CD4-positive, alpha-beta T cell (primary cell): ENCODE measurements at regions not wholly inside any gene's neighbourhood (a gene's known extent, or its start where the extent isn't known, plus 50 kb on each side); places are given as distances from the start of the nearest gene placed in this dataset.

Source experiments
- ATAC-seq: fragments of 200-7000 bp; cut with Tn5 transposase; one replicate; pipeline ENCODE4 v1.10.0; 2022; ENCODE audit warnings: mild to moderate bottlenecking; ENCODE audit not compliant: poor library complexity
- CTCF ChIA-PET: fragments of 350-600 bp; sonication (Branson Sonifier 250); formaldehyde crosslinking; loops from one replicate; lab custom pipeline; 2021; ENCODE audit warnings: antibody characterized with exemption, inconsistent platforms; lab: Charles Lee
- POLR2A ChIA-PET: fragments of 350-600 bp; sonication (Branson Sonifier 250); formaldehyde crosslinking; loops from one replicate; lab custom pipeline; 2021; ENCODE audit warnings: antibody characterized with exemption, inconsistent platforms; lab: Charles Lee
- DNase-seq, 14 experiments: peaks; one replicate each; pipeline ENCODE4 v3.0.0-alpha.2; 2013 to 2020; ENCODE audit warnings: mixed read lengths in 2 of 14
- H3K27ac ChIP-seq, 2 donors: one replicate each; pipeline versions ENCODE4 v1.5.1 to v1.7.0; 2013; ENCODE audit warnings: low read length in 2 of 2, low read depth in 1 of 2, mild to moderate bottlenecking in 1 of 2
- H3K27me3 ChIP-seq, 2 experiments: 1 replicate in 1 of 2; 2 replicates in 1 of 2; pipeline versions ENCODE4 v1.6.1 to v1.7.0; 2013; ENCODE audit warnings: low read length in 2 of 2, control low read depth in 1 of 2, mild to moderate bottlenecking in 1 of 2, moderate library complexity in 1 of 2; ENCODE audit not compliant: insufficient read depth in 2 of 2, control insufficient read depth in 1 of 2
- H3K36me3 ChIP-seq: one replicate; pipeline ENCODE4 v1.6.1; 2013; ENCODE audit warnings: low read length, control low read depth; ENCODE audit not compliant: insufficient read depth
- H3K4me1 ChIP-seq: one replicate; pipeline ENCODE4 v1.6.1; 2013; ENCODE audit warnings: low read length, control low read depth; ENCODE audit not compliant: insufficient read depth
- H3K4me3 ChIP-seq: one replicate; pipeline ENCODE4 v1.5.1; 2013; ENCODE audit warnings: mild to moderate bottlenecking, low read length, moderate library complexity
- H3K9me3 ChIP-seq, 2 experiments: 1 replicate in 1 of 2; 2 replicates in 1 of 2; pipeline versions ENCODE4 v1.6.1 to v1.7.0; 2013; ENCODE audit warnings: low read length in 2 of 2, mild to moderate bottlenecking in 2 of 2, control low read depth in 1 of 2, moderate library complexity in 1 of 2; ENCODE audit not compliant: control insufficient read depth in 1 of 2, insufficient read depth in 1 of 2
- H3K27ac Mint-ChIP-seq: one replicate; pipeline ENCODE4 v1.8.0; 2020; ENCODE audit warnings: mixed read lengths
- H3K27me3 Mint-ChIP-seq: one replicate; pipeline ENCODE4 v1.8.0; 2021; ENCODE audit warnings: mixed read lengths
- H3K36me3 Mint-ChIP-seq: one replicate; pipeline ENCODE4 v1.8.0; 2021; ENCODE audit warnings: low read depth, mixed read lengths
- H3K4me1 Mint-ChIP-seq: one replicate; pipeline ENCODE4 v1.8.0; 2021; ENCODE audit warnings: low read depth, mixed read lengths
- H3K4me3 Mint-ChIP-seq: one replicate; pipeline ENCODE4 v1.8.0; 2020; ENCODE audit warnings: mild to moderate bottlenecking, mixed read lengths
- H3K9me3 Mint-ChIP-seq: one replicate; pipeline ENCODE4 v1.8.0; 2020; ENCODE audit warnings: mixed read lengths
- intact Hi-C, 2 experiments: fragments of 100-400 bp; cut with DNase I in 1 of 2; cut with micrococcal nuclease in 1 of 2; formaldehyde crosslinking; loops; one replicate each; pipeline versions ENCODE4 v1.15.1 to v1.9.0; 2023 to 2025; cut with DNase I, micrococcal nuclease
- TF ChIP-seq, protein P1 (sequence below): fragments of 200-600 bp; IDR thresholded peaks from one replicate; pipeline ENCODE4 v1.8.0; 2022; ENCODE audit warnings: antibody characterized with exemption, mild to moderate bottlenecking

GRCh38 chr20:59402681-59403080 lies 102.3 kb downstream of the EDN3 start:
- H3K9me3 ChIP-seq = peaks cover 0 to 9% of the 10 kb centered on the region in 2 experiments
- peaks cover 21% of the 10 kb centered on the region for H3K4me1 ChIP-seq
- Mint-ChIP-seq H3K36me3 (no peaks in the 10 kb centered on the region), H3K27ac (no peak overlapping the region), H3K4me1 (no peaks in the 10 kb centered on the region), H3K27me3 (no peaks in the 10 kb centered on the region), H3K9me3 (no peaks in the 10 kb centered on the region), H3K4me3 (no peak overlapping the region)
- H3K27ac ChIP-seq = no peak overlapping the region
- H3K27me3 ChIP-seq = peaks cover 27 to 41% of the 10 kb centered on the region in 2 experiments
- TF ChIP-seq, protein P1, sequence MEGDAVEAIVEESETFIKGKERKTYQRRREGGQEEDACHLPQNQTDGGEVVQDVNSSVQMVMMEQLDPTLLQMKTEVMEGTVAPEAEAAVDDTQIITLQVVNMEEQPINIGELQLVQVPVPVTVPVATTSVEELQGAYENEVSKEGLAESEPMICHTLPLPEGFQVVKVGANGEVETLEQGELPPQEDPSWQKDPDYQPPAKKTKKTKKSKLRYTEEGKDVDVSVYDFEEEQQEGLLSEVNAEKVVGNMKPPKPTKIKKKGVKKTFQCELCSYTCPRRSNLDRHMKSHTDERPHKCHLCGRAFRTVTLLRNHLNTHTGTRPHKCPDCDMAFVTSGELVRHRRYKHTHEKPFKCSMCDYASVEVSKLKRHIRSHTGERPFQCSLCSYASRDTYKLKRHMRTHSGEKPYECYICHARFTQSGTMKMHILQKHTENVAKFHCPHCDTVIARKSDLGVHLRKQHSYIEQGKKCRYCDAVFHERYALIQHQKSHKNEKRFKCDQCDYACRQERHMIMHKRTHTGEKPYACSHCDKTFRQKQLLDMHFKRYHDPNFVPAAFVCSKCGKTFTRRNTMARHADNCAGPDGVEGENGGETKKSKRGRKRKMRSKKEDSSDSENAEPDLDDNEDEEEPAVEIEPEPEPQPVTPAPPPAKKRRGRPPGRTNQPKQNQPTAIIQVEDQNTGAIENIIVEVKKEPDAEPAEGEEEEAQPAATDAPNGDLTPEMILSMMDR = no peak
- peak in 6 of 14 experiments; percentile 19 to 34 (median 23) for DNase-seq
- intact Hi-C loops = loop anchor here (1.0 to 10.0 kb wide), 9 partner anchors 150 to 752 kb away; partner anchors contain the start of gene STX16 (in 2 of the 2)
- peak; percentile 39 for ATAC-seq
- POLR2A ChIA-PET = interaction anchor here (0.9 to 3.3 kb wide), 5 partner anchors 149 to 371 kb away, joined by 3 to 10 read pairs (median 5); partner anchors contain the start of gene ATP5F1E
- H3K4me3 ChIP-seq = peak overlapping the region; percentile 25
- H3K36me3 ChIP-seq = no peaks in the 10 kb centered on the region
- CTCF ChIA-PET = interaction anchor here (0.6 kb wide), 1 partner anchor 180 kb away, joined by 3 read pairs; no protein-coding TSS in a partner anchor

DNA sequence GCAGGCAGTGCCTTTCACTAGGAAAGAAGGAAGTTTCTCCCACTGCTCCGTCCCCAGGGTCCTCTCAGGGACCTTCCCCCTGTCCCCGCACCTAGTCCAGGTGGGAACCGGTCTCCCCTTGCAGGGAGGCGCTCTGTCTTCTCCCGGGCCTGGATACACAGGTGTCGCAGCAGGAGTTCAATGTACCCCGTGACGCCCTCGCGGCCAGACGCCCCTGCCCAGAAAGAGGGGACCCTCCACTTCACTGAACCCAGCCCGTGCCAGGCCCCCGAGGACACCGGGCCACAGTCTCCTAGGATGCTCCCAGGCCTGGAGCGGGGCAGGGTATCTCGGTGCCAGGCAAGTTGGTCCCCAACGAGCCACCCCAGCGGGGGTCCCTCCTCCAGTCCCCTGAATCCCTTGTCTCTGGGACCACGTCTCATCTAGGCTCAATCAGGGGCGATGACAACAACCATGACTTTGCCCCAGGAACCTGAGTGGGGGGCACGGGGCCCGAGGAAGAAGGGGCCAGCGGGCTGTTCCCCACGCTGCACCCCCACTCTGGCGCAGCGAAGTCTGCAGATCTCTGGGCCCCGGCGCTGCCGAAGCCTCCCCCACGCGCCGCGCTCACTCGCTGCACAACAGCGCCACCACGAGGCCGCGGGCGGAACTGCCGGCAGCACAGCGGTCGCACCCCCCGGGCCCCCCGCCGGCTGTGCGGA lies 103.0 kb downstream of the EDN3 start:
- no peaks in the 10 kb centered on the region for H3K9me3 Mint-ChIP-seq
- H3K9me3 ChIP-seq = peaks cover 0 to 9% of the 10 kb centered on the region in 2 experiments
- intact Hi-C loops = loop anchor here (1.0 to 10.0 kb wide), 9 partner anchors 151 to 753 kb away; partner anchors contain the start of gene STX16 (in 2 of the 2)
- peak; percentile 52 to 83 (median 72) for DNase-seq
- peak; percentile 71 for ATAC-seq
- POLR2A ChIA-PET = interaction anchor here (0.7 to 3.3 kb wide), 3 partner anchors 17 to 180 kb away, joined by 3 to 10 read pairs (median 4); no protein-coding TSS in a partner anchor
- H3K27ac Mint-ChIP-seq = no peak overlapping the region
- TF ChIP-seq, protein P1 = peak; percentile 99
- peak overlapping the region; percentile 25 for H3K4me3 ChIP-seq
- H3K27me3 ChIP-seq = peaks cover 27 to 41% of the 10 kb centered on the region in 2 experiments
- peak overlapping the region; percentile 76 for H3K4me3 Mint-ChIP-seq
- H3K4me1 ChIP-seq = peaks cover 21% of the 10 kb centered on the region
- no peak overlapping the region for H3K27ac ChIP-seq
- CTCF ChIA-PET = interaction anchor here (0.6 to 1.5 kb wide), 6 partner anchors 10 to 922 kb away, joined by 3 to 5 read pairs (median 4); no protein-coding TSS in a partner anchor
- no peaks in the 10 kb centered on the region for H3K36me3 Mint-ChIP-seq
- no peaks in the 10 kb centered on the region for H3K36me3 ChIP-seq
- no peaks in the 10 kb centered on the region for H3K4me1 Mint-ChIP-seq
- H3K27me3 Mint-ChIP-seq = no peaks in the 10 kb centered on the region

GRCh38 chr20:59403962-59404314 lies 103.5 kb downstream of the EDN3 start:
- Histone ChIP-seq H3K36me3 (no peaks in the 10 kb centered on the region), H3K4me3 (no peak overlapping the region), H3K27me3 (peaks cover 27 to 41% of the 10 kb centered on the region in 2 experiments), H3K4me1 (peaks cover 21% of the 10 kb centered on the region), H3K27ac (no peak overlapping the region), H3K9me3 (peaks cover 0 to 9% of the 10 kb centered on the region in 2 experiments)
- intact Hi-C loops = loop anchor here (1.0 to 10.0 kb wide), 9 partner anchors 152 to 753 kb away; partner anchors contain the start of gene STX16 (in 2 of the 2)
- Mint-ChIP-seq H3K27me3 (no peaks in the 10 kb centered on the region), H3K4me3 (peak overlapping the region; percentile 47), H3K9me3 (no peaks in the 10 kb centered on the region), H3K27ac (no peak overlapping the region), H3K4me1 (no peaks in the 10 kb centered on the region), H3K36me3 (no peaks in the 10 kb centered on the region)
- DNase-seq (no peak), ATAC-seq (no peak)
- TF ChIP-seq, protein P1 = peak; percentile 25
- POLR2A ChIA-PET = interaction anchor here (0.7 to 3.3 kb wide), 3 partner anchors 18 to 181 kb away, joined by 3 to 10 read pairs (median 4); no protein-coding TSS in a partner anchor
- CTCF ChIA-PET = interaction anchor here (0.6 to 1.5 kb wide), 7 partner anchors 9 to 922 kb away, joined by 3 to 5 read pairs (median 4); no protein-coding TSS in a partner anchor
